Activated T-cell treated with anti-CD3 and anti-CD28 coated beads, Interleukin-2, amount 50 U/mL, for 24 hours (primary cell): ENCODE measurements at regions not wholly inside any gene's neighbourhood (a gene's known extent, or its start where the extent isn't known, plus 50 kb on each side); places are given as distances from the start of the nearest gene placed in this dataset.

Experiments used
- DNase-seq: peaks from one replicate; pipeline ENCODE4 v3.0.0-alpha.2; 2020
- H3K27ac Mint-ChIP-seq: 2 replicates; pipeline ENCODE4 v1.8.0; 2020; ENCODE audit warnings: mild to moderate bottlenecking, mixed read lengths
- H3K27me3 Mint-ChIP-seq: 2 replicates; pipeline ENCODE4 v1.8.0; 2020; ENCODE audit warnings: mixed read lengths
- H3K36me3 Mint-ChIP-seq: 2 replicates; pipeline ENCODE4 v1.8.0; 2020; ENCODE audit warnings: low read depth, mixed read lengths
- H3K4me1 Mint-ChIP-seq: 2 replicates; pipeline ENCODE4 v1.8.0; 2020; ENCODE audit warnings: low read depth, mixed read lengths
- H3K4me3 Mint-ChIP-seq: 2 replicates; pipeline ENCODE4 v1.8.0; 2020; ENCODE audit warnings: mild to moderate bottlenecking, moderate library complexity, mixed read lengths
- H3K9me3 Mint-ChIP-seq: 2 replicates; pipeline ENCODE4 v1.8.0; 2020; ENCODE audit warnings: mixed read lengths

GRCh38 chr17:79167486-79167885 is 92.9 kb downstream of the ENGASE start:
- H3K9me3 Mint-ChIP-seq: no peaks in the 10 kb centered on the region
- H3K4me3 Mint-ChIP-seq: no peak overlapping the region
- no peaks in the 10 kb centered on the region for H3K27me3 Mint-ChIP-seq
- no peaks in the 10 kb centered on the region for H3K36me3 Mint-ChIP-seq
- no peaks in the 10 kb centered on the region for H3K4me1 Mint-ChIP-seq
- no peak for DNase-seq
- H3K27ac Mint-ChIP-seq: no peak overlapping the region

- H3K27ac Mint-ChIP-seq: no peak overlapping the region
Observed at GRCh38 chr17:79165756-79166473, 91.3 kb downstream of the ENGASE start.

GRCh38 chr17:79164913-79165695 is 90.5 kb downstream of the ENGASE start:
- H3K36me3 Mint-ChIP-seq: no peaks in the 10 kb centered on the region
- peaks cover 6% of the 10 kb centered on the region for H3K4me1 Mint-ChIP-seq
- H3K27ac Mint-ChIP-seq: no peak overlapping the region
- H3K4me3 Mint-ChIP-seq: no peak overlapping the region
- H3K9me3 Mint-ChIP-seq: no peaks in the 10 kb centered on the region
- H3K27me3 Mint-ChIP-seq: no peaks in the 10 kb centered on the region
- no peak for DNase-seq

More at GRCh38 chr17:79165756-79166473, 91.3 kb downstream of the ENGASE start:
- no peak for DNase-seq
- Mint-ChIP-seq H3K9me3 (no peaks in the 10 kb centered on the region), H3K4me1 (peaks cover 5% of the 10 kb centered on the region), H3K4me3 (no peak overlapping the region), H3K27me3 (no peaks in the 10 kb centered on the region), H3K36me3 (no peaks in the 10 kb centered on the region)

- H3K9me3 Mint-ChIP-seq: no peaks in the 10 kb centered on the region
- no peaks in the 10 kb centered on the region for H3K27me3 Mint-ChIP-seq
- H3K36me3 Mint-ChIP-seq: no peaks in the 10 kb centered on the region
- DNase-seq: no peak
- no peak overlapping the region for H3K27ac Mint-ChIP-seq
- H3K4me3 Mint-ChIP-seq: no peak overlapping the region
- peaks cover 6% of the 10 kb centered on the region for H3K4me1 Mint-ChIP-seq
Observed at GRCh38 chr17:79164408-79164807, 89.8 kb downstream of the ENGASE start.

GRCh38 chr17:79163071-79163470 is 88.4 kb downstream of the ENGASE start:
- no peaks in the 10 kb centered on the region for H3K36me3 Mint-ChIP-seq
- no peak overlapping the region for H3K27ac Mint-ChIP-seq
- no peaks in the 10 kb centered on the region for H3K27me3 Mint-ChIP-seq
- no peak for DNase-seq
- no peaks in the 10 kb centered on the region for H3K9me3 Mint-ChIP-seq
- H3K4me1 Mint-ChIP-seq: peaks cover 6% of the 10 kb centered on the region
- H3K4me3 Mint-ChIP-seq: no peak overlapping the region

GRCh38 chr17:79162012-79162963 is 87.7 kb downstream of the ENGASE start:
- no peak for DNase-seq
- H3K4me1 Mint-ChIP-seq: peaks cover 6% of the 10 kb centered on the region
- no peak overlapping the region for H3K27ac Mint-ChIP-seq
- no peak overlapping the region for H3K4me3 Mint-ChIP-seq
- no peaks in the 10 kb centered on the region for H3K9me3 Mint-ChIP-seq
- H3K36me3 Mint-ChIP-seq: no peaks in the 10 kb centered on the region
- no peaks in the 10 kb centered on the region for H3K27me3 Mint-ChIP-seq

- Mint-ChIP-seq H3K4me3 (no peak overlapping the region), H3K36me3 (no peaks in the 10 kb centered on the region), H3K4me1 (peaks cover 6% of the 10 kb centered on the region), H3K27me3 (no peaks in the 10 kb centered on the region), H3K9me3 (no peaks in the 10 kb centered on the region), H3K27ac (no peak overlapping the region)
- peak; percentile 38 for DNase-seq
Observed at GRCh38 chr17:79160980-79161636, 86.5 kb downstream of the ENGASE start.

- Mint-ChIP-seq H3K27me3 (no peaks in the 10 kb centered on the region), H3K9me3 (no peaks in the 10 kb centered on the region), H3K4me1 (peaks cover 6% of the 10 kb centered on the region)
Observed at GRCh38 chr17:79159926-79160325, 85.3 kb downstream of the ENGASE start.

GRCh38 chr17:79159471-79159870 is 84.8 kb downstream of the ENGASE start:
- H3K36me3 Mint-ChIP-seq: no peaks in the 10 kb centered on the region
- peaks cover 6% of the 10 kb centered on the region for H3K4me1 Mint-ChIP-seq
- H3K27me3 Mint-ChIP-seq: no peaks in the 10 kb centered on the region
- H3K4me3 Mint-ChIP-seq: no peak overlapping the region
- H3K9me3 Mint-ChIP-seq: no peaks in the 10 kb centered on the region
- DNase-seq: no peak
- H3K27ac Mint-ChIP-seq: no peak overlapping the region

More at GRCh38 chr17:79159926-79160325, 85.3 kb downstream of the ENGASE start:
- Mint-ChIP-seq H3K4me3 (no peak overlapping the region), H3K27ac (no peak overlapping the region), H3K36me3 (no peaks in the 10 kb centered on the region)
- DNase-seq: no peak

- H3K4me3 Mint-ChIP-seq: no peak overlapping the region
- H3K27me3 Mint-ChIP-seq: peaks cover 3% of the 10 kb centered on the region
- no peak for DNase-seq
- no peak overlapping the region for H3K27ac Mint-ChIP-seq
- no peaks in the 10 kb centered on the region for H3K9me3 Mint-ChIP-seq
- no peaks in the 10 kb centered on the region for H3K36me3 Mint-ChIP-seq
- peaks cover 6% of the 10 kb centered on the region for H3K4me1 Mint-ChIP-seq
Observed at GRCh38 chr17:79156463-79157095, 82.0 kb downstream of the ENGASE start.

GRCh38 chr17:79155701-79156100 is 81.1 kb downstream of the ENGASE start:
- no peaks in the 10 kb centered on the region for H3K36me3 Mint-ChIP-seq
- no peak overlapping the region for H3K4me3 Mint-ChIP-seq
- no peak overlapping the region for H3K27ac Mint-ChIP-seq
- H3K27me3 Mint-ChIP-seq: peaks cover 7% of the 10 kb centered on the region
- no peaks in the 10 kb centered on the region for H3K9me3 Mint-ChIP-seq
- H3K4me1 Mint-ChIP-seq: no peaks in the 10 kb centered on the region
- DNase-seq: no peak

- H3K36me3 Mint-ChIP-seq: no peaks in the 10 kb centered on the region
- H3K4me3 Mint-ChIP-seq: no peak overlapping the region
- H3K4me1 Mint-ChIP-seq: no peaks in the 10 kb centered on the region
- H3K27me3 Mint-ChIP-seq: peaks cover 7% of the 10 kb centered on the region
- no peak overlapping the region for H3K27ac Mint-ChIP-seq
- DNase-seq: no peak
- no peaks in the 10 kb centered on the region for H3K9me3 Mint-ChIP-seq
Observed at GRCh38 chr17:79154951-79155585, 80.4 kb downstream of the ENGASE start.

- H3K27ac Mint-ChIP-seq: no peak overlapping the region
- no peak for DNase-seq
- no peaks in the 10 kb centered on the region for H3K4me1 Mint-ChIP-seq
- no peaks in the 10 kb centered on the region for H3K9me3 Mint-ChIP-seq
- no peak overlapping the region for H3K4me3 Mint-ChIP-seq
- peaks cover 7% of the 10 kb centered on the region for H3K27me3 Mint-ChIP-seq
- H3K36me3 Mint-ChIP-seq: no peaks in the 10 kb centered on the region
Observed at GRCh38 chr17:79154446-79154845, 79.8 kb downstream of the ENGASE start.
